GF-D8 (cell line): ENCODE measurements at regions not wholly inside any gene's neighbourhood (a gene's known extent, or its start where the extent isn't known, plus 50 kb on each side); places are given as distances from the start of the nearest gene placed in this dataset.

Source experiments
- DNase-seq: peaks from one replicate; lab custom pipeline; 2025; lab: John Stamatoyannopoulos, UW

GRCh38 chr1:234732260-234732659, 122.3 kb upstream of the IRF2BP2 start:
- no peak for DNase-seq

GRCh38 chr1:234731569-234732085, 121.6 kb upstream of the IRF2BP2 start:
- DNase-seq, result no peak

- DNase-seq, result no peak
These were observed 121.0 kb upstream of the IRF2BP2 start for GRCh38 chr1:234730770-234731568.

GRCh38 chr1:234730475-234730769, 120.4 kb upstream of the IRF2BP2 start:
- DNase-seq, result no peak

- DNase-seq, result no peak
These were observed 119.8 kb upstream of the IRF2BP2 start for GRCh38 chr1:234729561-234730474.

- DNase-seq, result no peak
These were observed 118.8 kb upstream of the IRF2BP2 start for GRCh38 chr1:234728740-234729139.

GRCh38 chr1:234727018-234727940, 117.3 kb upstream of the IRF2BP2 start:
- DNase-seq, result no peak

GRCh38 chr1:234726359-234726943, 116.5 kb upstream of the IRF2BP2 start:
- DNase-seq, result no peak

GRCh38 chr1:234725177-234726132, 115.5 kb upstream of the IRF2BP2 start:
- DNase-seq, result peak; percentile 85

- DNase-seq, result peak; percentile 62
These were observed 114.7 kb upstream of the IRF2BP2 start for GRCh38 chr1:234724516-234725176.

GRCh38 chr1:234722904-234723720, 113.1 kb upstream of the IRF2BP2 start:
- peak; percentile 93 for DNase-seq

- no peak for DNase-seq
These were observed 112.3 kb upstream of the IRF2BP2 start for GRCh38 chr1:234722270-234722704.

- DNase-seq, result peak; percentile 48
These were observed 111.7 kb upstream of the IRF2BP2 start for GRCh38 chr1:234721476-234722269.

- DNase-seq, result no peak
These were observed 110.9 kb upstream of the IRF2BP2 start for GRCh38 chr1:234720709-234721441.

GRCh38 chr1:234719454-234720251, 109.7 kb upstream of the IRF2BP2 start:
- no peak for DNase-seq
